GM19397 (cell line): ENCODE measurements at regions not wholly inside any gene's neighbourhood (a gene's known extent, or its start where the extent isn't known, plus 50 kb on each side); places are given as distances from the start of the nearest gene placed in this dataset.
"Not testable (repeated sequence)": the region's sequence is repeated elsewhere in the genome, so short reads cannot be mapped to it uniquely, and the experiment has no call there.

ENCODE experiments used
- ATAC-seq: cut with Tn5 transposase; IDR thresholded peaks from one replicate; pipeline ENCODE4 v1.9.1; 2021; ENCODE audit warnings: mild to moderate bottlenecking, moderate library complexity; ENCODE audit not compliant: unreplicated experiment

DNA sequence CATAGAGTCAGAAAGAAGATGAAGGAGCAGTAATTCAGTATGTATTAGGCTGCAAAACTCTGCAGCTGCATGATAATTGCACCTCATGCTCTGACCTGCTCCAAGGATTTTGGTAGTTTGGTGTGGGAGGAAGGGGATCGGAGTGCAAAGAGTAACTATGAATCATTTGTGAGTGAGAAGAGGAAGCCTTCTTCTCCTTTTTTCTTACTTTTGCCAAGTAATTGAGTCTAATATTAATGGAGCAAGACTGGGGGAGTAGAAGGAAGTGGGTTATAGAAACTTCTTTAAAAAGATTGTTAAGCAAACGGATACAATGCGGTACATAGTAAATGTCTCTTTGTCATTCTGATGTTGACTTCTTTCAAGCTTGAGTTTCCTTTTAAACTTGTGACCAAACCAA is 276.5 kb downstream of the EDEM1 start:
- ATAC-seq = no peak

DNA sequence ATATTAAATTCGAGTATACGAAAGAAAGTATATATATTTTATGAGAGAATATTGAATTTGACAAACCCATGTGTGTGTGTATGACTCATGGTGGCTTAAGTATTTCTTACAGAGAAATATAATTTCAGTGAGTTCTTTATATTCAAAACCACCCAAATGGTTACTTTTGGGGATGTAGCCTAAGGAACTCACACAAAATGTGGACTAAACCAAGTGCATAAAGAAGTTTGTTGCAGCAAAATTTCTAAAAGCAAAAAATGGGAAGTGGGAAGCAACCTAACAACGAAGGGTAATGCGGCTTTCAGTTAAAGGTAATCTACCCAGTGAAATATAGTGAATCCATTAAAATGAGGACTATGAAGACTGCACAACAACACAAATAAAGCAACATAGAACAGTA is 277.1 kb downstream of the EDEM1 start:
- no peak for ATAC-seq

DNA sequence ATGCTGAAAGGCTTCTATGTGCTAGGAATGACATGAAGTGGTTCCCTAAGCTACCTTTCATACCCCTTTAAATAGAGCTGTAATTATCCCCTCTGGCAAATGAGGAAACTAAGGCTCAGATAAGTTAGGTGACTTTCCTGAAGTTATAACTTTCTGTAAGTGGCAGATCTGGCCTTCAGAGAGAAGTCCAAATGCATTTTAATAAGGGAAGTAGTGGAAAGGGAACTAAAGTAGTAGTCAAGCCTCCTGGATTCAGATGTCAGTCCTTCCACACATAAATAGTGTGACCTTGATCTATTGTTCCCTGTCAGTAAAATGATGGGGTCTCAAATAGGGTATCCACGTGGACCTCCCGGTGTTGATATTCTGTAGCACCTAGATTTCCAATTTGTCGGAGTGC is 277.7 kb downstream of the EDEM1 start:
- no peak for ATAC-seq

DNA sequence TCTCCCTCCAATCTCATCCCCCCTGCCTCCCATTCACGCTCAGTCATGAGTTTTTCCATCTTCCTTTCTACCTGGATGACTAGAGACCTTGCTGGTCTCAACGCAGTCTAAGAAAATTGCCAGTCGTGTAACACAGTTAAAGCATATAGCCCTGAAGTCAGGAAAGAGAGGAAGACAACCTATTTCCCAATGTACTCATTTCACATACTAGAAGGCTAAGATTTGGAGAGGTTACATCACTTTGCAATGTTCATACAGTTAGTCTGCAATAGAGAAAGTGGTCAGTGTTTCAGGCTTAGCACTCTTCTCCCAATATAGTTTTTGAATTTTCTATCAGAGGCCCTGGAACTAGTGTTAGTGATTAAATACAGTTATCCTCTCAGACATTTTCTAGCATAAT is 278.6 kb downstream of the EDEM1 start:
- no peak for ATAC-seq

DNA sequence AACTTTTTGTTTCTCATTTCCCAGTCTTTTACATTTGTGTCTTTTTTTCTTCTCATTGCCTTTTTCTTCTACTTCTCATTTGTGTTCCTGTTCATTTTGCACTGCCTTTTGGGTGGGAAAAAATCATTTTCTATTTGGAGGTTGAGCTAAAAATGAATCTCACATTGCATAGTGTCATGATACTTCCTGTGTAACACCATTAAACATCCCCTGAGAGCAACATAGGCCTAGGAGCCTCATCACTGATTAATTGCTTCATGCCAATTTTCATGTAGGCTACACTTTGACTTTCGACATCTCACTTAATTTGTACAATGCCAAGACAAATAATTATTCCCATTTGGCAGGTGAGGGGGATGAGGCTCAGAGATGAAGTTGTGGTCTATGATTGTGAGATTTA is 279.2 kb downstream of the EDEM1 start:
- ATAC-seq = no peak

DNA sequence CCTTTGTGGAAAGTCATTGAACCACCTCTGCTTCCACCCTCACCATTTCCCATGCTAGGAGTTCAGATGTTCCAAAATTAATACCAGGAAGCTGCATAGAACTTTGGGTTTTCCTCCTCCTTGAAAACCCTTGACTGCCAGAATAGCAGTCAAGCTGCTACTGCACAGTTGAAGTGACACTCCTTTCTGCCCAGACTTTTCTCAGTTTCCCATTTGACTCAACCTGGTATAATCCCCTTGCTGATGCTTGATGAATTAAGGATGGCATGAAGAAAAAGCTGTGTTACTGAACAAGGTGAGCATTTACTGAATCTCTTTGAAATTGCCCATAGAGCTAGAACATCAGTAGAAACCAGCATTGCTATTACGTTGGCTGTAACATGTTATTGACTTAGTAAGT is 286.0 kb downstream of the EDEM1 start:
- no peak for ATAC-seq

DNA sequence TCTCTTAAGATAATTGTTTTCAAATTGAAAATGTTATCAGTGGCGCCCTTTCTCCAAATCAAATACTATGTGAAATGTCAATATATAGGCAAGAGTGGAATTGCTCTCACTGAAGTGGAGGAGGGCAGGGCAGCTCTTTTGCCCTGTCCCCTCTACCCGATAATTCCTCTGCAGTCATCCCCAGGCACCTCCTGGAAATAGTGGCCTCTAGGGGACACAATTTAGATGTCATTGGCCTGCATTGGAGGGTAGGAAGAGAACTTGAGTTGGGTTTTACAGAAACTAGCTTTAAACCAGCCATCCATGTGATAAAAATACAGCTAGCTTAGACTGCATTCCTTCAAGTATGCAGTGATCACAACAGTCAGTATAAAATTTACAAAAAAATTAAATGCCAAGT is 288.9 kb downstream of the EDEM1 start:
- no peak for ATAC-seq

DNA sequence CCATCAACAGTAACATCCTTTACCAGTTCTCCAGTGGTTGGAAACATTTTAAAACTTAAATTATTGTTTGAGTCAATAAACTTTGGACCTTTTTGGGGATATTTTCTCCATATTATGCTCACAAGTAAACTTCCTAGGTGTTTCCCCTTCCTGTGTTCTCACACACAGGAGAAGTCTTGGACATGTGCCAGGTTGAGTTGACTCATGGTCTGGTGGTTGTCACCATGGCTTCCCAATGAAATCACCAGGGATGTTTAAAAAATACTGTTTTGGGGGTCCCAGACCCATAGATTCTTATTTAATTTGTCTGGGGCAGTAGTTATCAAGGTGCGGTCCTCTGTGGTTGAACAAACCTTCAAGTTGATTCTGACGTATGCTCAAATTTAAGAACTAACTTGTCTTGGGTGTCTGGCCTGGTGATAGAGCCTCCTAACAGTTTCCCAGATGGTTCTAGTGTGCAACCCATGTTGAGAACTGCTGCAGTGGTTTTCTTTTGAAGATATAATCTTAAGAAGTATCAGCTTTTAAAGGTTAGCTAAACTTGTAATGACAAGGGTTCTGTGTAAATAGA is 291.8 kb downstream of the EDEM1 start:
- no peak for ATAC-seq

DNA sequence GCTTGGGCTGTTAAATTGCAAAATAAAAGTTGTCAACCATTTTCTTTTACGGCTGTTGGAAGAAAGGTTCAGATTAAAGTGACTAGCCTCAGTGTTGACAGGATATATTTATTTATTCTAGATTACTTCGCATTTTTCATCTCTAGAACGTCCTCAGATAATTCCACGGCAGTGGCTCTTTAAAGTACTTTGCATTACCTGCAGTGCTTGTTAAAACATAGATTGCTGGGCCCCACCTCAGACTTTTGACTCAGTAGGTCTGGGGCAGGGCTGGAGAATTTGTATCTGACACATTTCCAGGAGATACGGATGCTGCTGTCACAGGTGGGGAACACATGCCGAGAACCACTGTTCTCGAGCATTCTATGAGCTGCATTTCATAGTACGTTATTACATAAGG is 292.7 kb downstream of the EDEM1 start:
- no peak for ATAC-seq

DNA sequence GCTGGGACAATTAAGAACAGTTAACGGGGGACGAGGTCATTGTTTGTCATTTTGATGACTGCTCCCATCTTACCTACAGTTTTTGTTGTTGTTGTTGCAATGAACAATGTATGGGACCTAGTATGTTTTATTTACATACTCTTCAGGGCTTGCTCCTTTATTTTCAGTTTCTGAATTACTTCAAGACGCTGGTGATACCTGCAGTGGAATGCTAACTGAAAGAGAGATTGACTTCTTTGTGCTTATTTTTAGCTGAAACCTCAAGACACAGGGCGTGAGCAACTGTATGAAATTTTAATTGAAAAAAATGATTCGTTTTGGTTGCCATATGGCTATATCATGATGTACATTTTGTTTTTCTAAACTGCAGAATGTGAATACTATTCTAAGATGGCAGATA is 297.9 kb downstream of the EDEM1 start:
- peak; percentile 38 for ATAC-seq

DNA sequence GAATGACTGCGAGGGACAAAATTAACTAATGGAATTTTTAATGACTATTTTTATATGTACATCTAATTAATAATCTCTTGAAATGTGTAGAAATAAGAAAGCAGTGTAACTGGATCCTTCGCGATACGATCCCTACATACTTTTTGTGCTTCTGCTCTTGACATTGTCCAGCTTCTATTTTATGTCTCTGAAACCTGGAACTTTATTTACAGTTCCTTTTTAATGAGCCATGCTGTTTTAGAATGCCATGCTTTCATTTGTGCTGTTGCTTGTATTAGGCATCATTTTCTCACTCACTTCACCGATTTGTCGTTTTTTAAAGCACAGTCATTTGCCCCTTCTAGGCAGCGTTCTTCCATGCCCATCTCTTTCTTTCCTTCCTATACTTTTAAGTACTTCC is 301.3 kb downstream of the EDEM1 start:
- no peak for ATAC-seq

DNA sequence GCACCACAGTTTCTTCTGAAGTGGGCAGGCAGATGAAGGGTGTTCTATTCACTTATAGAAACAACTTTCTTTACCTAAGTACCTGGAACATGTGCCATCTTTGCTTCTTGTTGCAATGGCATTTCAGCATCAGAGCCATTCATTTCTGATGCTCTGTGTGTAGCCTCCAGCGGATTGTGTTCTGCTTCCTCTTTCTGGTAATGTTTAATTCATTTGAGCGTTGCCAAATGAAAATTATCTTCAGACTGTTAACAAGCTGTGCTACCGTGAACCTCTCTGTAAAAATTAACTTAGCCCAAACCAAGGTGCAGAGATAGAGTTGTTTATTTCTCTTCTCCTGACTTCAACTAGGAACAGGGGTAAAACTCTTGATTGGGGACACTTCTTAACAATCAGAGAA is 302.0 kb downstream of the EDEM1 start:
- ATAC-seq = peak; percentile 82

DNA sequence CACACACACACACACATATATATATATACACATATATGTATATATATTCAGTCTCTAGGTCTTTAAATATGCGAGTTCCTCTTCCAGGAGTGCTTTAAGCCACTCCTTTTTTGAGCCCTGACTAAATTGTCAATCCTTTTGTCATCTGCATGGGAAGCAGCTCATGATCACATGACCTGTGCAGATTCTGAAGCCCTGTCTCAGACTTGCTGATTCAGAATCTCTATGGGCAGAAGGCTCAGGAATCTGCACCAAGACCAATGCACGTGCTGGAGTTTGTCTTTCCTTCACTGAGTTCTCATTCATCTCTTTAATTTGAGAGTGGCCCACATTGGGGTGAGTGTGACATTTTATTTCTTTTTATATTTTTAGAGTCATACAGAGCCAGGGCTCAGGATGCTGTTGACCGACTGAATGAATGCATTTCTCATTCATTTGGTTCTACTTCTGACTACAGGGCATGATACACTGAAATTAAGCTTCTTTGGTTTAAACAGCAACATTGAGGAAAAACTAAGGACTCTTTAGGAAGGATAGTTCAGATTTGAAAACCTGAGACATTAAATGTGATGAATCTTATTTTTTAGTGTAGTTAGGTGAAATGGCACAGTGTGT is 307.5 kb downstream of the EDEM1 start:
- no peak for ATAC-seq

DNA sequence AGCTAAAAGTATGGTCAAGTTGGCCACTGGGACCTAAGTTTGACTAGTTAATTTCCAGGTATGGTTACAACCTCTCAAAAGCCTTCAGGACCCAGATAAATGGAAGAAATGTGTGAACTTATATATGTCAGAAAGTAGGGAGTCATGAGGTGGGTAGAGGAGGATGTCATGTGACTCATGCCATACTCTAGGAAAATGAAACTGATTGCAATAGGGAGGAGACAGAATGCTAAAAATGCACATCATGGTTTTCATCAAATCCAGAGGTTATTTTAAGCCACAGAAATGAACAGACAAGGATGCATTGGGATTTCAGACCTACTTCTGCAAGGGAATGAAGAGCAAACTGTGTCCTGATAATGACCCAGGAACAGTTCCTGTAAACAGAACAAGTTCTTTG is 310.0 kb downstream of the EDEM1 start:
- ATAC-seq = no peak

DNA sequence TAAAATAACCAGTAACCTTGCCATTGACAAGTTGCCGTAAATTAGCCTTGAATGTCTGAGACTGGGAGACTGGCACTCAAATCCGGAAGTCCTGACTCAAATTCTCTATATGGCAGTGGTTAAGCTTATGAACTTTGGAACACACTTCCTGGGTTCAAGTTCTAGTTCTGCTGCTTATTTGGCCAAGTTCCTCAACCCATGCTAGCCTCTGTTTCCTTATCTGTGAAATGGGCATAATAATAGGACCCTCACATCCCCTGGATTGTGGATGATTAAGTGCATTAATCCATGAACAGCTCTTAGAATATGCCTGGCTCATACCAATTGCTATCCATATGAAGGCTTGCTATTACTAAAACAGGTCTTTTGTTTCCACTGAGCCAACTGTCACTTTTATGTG is 311.5 kb downstream of the EDEM1 start:
- peak; percentile 33 for ATAC-seq

DNA sequence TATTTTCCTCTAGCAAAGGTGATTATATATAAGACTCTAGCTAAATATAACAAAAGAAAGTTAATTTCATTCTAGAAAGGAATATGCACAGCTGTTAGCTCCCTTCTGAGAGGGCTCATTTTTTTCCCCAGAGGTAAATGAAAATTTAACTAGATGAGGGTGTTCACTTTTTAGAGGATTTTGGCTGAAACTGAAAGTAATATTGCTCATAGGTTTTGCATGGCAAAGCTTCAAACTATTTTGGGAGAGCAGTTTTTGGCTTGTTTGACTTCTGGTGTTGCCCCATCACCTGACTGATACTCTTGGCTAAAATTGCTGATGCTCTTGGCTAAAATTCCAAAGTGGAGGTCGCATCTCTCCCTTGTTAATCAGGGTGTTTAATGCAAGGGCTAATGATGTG is 311.9 kb downstream of the EDEM1 start:
- ATAC-seq = peak; percentile 80

DNA sequence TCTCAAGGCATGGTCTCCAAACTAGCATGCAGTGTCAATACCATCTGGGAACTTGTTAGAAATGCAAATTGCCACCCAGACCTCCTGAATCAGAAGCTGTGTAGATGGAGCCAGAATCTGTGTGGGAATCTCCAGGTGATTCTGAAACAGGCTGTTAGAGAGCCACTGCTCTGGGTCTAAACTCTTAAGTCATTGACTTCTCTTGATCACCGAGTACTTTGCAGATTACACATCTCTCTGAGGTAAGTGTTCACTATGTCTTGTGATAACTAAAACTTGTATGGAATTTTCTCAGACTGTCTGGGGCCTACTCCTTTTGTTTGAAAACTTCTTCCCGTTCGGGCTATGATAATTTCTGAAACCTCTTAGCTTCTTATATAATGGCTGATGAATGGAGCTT is 315.6 kb downstream of the EDEM1 start:
- ATAC-seq = no peak

DNA sequence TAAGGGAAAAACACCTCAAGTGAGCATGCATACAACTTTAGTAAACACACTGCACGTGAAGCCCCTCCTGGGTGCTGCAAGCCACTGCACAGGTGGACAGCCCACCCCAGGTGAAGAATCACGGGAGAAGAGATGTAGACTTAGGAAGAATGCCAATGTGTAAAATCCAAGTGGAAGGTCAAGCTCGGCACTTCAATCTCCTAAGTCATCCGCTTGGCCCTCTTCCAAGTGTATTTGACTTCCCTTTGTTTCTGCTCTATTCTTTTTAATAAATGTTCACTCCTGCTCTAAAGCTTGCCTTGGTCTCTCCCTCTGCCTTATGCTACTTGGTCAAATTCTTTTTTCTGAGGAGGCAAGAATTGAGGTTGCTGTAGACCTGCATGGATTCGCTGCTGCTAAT is 316.6 kb downstream of the EDEM1 start:
- ATAC-seq = no peak

DNA sequence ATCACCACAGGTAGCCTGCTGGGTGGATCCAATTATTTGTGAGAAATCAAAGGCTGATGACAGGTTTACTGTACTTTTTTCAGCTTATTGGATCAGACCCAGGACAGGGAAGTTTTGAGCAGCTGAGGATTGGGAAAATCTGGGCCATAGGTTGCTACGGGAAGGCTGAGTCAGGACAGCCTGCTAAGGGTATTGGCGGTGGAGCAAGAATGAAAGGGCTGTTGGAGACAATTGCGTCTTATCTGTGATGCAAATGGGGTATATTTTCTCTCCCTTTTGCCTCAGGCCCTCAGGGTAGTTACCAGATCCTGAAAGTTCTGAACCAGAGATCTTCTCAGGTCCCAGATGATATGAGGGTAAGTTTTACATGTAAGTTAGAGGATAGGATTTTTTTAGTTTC is 317.7 kb downstream of the EDEM1 start:
- no peak for ATAC-seq

DNA sequence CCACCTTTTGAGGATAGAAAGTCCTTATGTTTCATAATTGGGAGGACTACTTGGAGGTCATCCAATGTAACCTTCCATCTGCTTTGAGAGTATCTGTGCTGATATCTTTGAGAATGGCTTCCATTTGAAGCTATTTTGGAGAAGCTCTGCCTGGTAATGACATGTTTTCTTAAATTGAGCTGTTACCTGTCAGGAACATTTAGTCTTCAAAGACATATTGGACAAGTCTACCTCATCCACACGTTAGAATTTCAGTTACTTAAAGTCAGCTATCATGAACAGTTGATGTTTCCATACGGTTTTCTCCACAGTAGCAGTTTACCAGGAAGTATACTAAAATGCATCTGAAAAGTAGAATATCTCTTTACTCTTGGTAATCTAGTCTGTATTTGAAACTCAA is 318.5 kb downstream of the EDEM1 start:
- no peak for ATAC-seq

DNA sequence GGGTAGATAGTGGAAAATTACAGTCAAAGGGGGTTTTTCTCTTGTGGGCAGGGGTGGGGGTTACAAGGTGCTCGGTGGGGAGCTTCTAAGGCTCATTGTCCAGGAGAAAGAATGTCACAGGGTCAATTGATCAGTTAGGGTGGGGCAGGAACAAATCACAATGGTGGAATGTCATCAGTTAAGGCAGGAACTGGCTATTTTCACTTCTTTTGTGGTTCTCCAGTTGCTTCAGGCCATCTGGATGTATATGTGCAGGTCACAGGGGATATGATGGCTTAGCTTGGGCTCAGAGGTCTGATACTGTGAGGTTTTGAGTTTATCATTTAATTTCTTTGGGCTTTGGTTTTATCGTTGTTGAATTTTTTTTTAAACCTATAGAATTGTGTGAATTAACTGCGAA is 321.4 kb downstream of the EDEM1 start:
- ATAC-seq = not testable (repeated sequence)

DNA sequence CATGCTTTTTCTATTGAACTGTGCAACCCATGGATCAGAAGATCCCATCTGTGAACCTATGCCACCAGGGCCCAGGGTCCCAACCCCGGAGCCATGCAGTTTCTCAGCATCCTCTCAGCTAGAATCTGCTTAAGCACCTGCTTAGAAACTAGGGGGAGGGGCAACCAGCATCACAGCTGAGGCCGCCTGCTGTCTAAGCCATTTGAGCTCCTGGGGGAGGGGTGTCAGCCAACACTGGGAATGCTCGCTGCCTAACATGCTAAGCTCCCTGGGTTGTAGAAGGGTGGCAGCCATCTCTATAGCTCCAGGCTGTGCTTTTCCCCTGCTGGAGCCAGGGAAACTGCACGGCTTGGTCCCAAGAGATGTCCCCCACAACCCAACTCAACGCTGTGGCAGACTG is 322.8 kb downstream of the EDEM1 start:
- ATAC-seq = no peak

DNA sequence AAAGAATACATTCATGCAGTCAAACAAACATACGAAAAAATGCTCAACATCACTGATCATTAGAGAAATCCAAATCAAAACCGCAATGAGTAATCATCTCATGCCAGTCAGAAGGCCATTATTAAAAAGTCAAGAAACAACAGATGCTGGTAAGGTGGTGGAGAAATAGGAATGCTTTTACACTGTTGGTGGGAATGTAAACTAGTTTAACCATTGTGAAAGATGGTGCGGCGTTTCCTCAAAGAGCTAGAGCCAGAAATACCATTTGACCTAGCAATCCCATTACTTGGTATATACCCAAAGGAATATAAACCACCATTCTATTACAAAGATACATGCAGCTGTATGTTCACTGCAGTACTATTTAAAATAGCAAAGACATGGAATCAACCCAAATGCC is 330.4 kb downstream of the EDEM1 start:
- ATAC-seq = no peak
